ENCODE measurements at regions not wholly inside any gene's neighbourhood (a gene's known extent, or its start where the extent isn't known, plus 50 kb on each side); places are given as distances from the start of the nearest gene placed in this dataset.
"Not testable (repeated sequence)": the region's sequence is repeated elsewhere in the genome, so short reads cannot be mapped to it uniquely, and the experiment has no call there.

DNA sequence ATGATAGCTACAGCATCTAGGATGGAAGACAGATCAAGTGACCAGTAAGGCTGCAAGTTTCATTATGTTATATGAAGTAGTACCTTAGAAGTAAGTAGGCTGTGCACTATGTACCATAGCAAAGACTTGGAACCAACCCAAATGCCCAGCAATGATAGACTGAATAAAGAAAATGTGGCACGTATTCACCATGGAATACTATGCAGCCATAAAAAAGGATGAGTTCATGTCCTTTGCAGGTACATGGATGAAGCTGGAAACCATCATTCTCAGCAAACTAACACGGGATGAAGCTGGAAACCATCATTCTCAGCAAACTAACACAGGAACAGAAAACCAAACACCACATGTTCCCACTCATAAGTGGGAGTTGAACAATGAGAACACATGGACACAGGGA, 122.9 kb upstream of the DAP start:
- DNase-seq (ENCODE audit: low read depth); in situ Hi-C loops (cut with HindIII; ENCODE audit: low pct_unique_long_range_greater_than_20kb, low sequenced_read_pairs): not testable (repeated sequence)

DNA sequence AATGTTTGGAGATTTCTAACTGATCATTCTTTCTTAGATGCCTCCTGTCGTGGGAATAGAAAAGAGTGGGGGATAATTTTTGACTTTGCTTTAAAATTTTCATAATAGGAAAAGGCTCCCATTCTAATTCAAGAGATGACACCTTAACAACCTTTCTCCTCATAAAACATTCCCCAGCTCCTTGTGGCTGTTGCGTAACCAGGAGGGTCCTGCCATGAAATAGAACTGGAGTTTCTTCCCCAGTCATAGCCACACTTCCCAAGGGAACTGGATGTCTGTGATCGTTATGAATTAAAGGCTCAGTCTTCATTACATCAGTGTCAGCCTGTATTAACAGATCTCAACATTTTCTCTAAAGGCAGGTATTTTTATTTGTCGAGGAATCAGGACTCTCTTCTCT, 119.9 kb upstream of the DAP start:
- in situ Hi-C loops (cut with HindIII; ENCODE audit: low pct_unique_long_range_greater_than_20kb, low sequenced_read_pairs): no loop called here
- DNase-seq (ENCODE audit: low read depth): no peak

DNA sequence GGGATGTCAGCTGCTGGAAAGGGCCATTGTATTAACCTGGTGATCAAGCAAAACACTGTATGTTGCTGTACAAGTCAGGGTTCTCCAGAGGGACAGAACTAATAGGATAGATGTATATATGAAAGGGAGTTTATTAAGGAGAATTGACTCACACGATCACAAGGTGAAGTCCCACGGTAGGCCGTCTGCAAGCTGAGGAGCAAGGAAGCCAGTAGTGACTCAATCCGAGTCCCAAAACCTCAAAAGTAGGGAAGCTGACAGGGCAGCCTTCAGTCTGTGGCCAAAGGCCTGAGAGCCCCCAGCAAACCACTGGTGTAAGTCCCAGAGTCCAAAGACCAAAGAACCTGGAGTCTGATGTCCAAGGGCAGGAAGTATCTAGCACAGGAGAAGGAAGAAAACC, 116.0 kb upstream of the DAP start:
- DNase-seq (ENCODE audit: low read depth); in situ Hi-C loops (cut with HindIII; ENCODE audit: low pct_unique_long_range_greater_than_20kb, low sequenced_read_pairs): not testable (repeated sequence)

DNA sequence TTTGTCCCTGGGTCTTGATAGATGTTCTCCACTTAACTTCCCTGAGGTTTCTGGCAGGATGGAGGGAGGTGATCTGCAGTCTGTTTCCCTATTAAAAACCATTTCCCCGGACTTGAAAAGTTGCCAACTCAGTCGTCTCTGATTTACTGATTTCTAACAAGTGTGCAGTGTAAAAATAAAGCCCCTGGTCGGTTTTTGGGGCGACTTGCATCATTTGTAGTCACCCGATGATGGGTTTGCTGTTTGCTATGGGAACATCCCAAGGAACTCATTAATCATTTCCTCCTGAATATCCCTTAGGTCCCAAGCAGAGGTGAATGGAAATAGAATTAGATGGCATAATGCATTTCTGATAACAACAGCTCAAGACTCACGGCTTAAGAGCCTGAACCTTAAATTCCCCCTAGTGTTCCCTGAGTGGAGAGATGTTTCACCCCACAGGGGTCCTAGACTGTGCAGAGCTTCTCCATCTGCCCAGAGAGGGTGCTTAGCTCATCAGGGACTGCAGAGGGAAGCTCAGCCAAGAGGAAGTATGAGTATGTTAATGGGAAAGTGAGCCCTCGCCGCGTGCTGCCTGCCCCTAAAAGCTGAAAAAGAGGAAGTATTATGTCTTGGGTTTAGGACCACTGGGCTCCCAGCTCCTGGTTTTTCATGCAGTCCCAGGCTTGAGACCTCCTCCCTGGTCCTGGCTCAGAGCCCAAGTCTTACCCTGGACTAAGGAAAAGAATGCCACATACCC, 115.1 kb upstream of the DAP start:
- in situ Hi-C loops (cut with HindIII; ENCODE audit: low pct_unique_long_range_greater_than_20kb, low sequenced_read_pairs): no loop called here
- DNase-seq (ENCODE audit: low read depth): no peak

DNA sequence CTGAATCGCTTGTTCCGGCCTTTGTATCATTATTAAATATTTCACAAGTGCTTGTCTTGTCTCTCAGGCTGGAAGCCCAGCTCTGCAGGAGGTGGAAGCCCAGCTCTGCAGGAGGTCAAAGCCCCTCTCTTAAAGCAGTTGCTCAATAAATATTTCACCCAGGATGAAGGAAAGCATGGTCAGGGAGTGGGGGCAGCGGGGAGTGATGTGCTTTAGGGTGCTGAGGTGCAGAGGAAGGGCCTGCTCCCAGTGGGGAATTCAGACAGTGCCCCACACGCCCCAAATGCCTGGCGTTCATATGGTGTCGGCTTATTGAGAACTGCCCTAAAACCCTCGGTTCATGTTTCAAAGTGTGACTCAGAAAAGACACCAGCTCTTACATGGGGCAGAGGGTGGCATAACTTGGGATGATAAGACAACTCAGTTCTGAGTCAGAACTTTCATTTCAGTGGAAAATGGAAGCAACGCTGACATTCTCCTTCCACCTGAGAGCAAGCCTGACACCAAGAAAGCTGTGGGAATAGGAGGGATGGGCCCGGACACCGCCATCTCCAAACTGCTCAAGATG, 114.3 kb upstream of the DAP start:
- DNase-seq (ENCODE audit: low read depth): no peak
- in situ Hi-C loops (cut with HindIII; ENCODE audit: low pct_unique_long_range_greater_than_20kb, low sequenced_read_pairs): no loop called here

DNA sequence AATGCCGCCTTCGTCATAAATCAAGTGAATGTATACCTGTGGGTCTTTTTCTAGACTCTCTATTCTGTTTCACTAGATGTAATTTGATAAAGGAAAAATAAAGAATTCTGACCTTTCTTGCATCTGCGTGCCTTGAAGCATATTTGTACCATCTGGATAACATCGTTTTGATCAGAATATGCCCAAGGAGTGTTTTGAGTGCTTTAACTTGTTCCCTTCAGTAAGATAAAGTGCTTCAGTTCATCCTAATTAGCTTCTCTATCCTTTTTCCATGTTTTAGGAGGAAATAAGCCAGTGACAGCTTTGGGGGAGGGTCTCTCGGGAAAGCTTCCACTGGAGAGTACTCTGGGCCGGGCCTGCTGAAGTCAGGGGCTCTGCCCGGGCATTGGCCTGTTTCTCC, 113.5 kb upstream of the DAP start:
- no peak for DNase-seq (ENCODE audit: low read depth)
- in situ Hi-C loops (cut with HindIII; ENCODE audit: low pct_unique_long_range_greater_than_20kb, low sequenced_read_pairs): no loop called here

DNA sequence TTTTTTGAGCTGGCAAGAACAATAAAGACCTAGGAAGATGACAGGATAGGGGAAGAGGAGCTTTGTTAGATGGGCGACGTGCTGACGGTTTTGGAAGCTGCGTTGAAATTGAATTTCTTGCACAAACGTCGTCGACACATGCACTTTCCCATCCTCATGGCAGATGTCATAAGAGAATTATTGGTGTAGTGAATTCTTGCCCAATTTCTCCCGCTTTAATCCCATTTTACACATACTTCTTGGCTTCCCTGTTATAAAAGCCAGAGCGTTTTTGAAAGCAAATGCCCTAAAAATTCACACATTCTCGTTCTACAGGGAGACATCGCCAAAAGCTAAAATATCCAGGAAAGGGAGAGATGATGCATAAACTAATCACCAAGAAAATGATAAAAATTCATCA, 109.8 kb upstream of the DAP start:
- DNase-seq (ENCODE audit: low read depth): no peak
- in situ Hi-C loops (cut with HindIII; ENCODE audit: low pct_unique_long_range_greater_than_20kb, low sequenced_read_pairs): no loop called here

DNA sequence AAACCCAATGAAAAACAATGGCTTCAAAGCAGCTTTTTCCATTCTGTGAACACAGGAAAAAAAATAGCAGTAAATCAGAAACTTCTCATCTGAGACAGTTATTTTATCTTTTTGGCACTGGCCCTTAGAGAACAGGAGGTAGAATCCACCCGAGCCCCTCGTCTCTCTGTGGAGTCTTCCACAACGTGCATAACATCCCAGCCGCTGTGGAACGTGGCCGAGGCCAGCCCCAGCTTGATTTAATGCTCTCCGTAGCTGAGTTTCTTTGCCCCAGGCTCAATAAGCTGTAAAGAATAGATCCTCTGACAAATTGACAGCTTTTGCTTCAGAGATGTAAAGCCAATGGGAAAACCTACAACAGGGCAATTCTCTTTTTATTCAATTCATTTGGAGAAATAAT, 107.9 kb upstream of the DAP start:
- in situ Hi-C loops (cut with HindIII; ENCODE audit: low pct_unique_long_range_greater_than_20kb, low sequenced_read_pairs): no loop called here
- no peak for DNase-seq (ENCODE audit: low read depth)

DNA sequence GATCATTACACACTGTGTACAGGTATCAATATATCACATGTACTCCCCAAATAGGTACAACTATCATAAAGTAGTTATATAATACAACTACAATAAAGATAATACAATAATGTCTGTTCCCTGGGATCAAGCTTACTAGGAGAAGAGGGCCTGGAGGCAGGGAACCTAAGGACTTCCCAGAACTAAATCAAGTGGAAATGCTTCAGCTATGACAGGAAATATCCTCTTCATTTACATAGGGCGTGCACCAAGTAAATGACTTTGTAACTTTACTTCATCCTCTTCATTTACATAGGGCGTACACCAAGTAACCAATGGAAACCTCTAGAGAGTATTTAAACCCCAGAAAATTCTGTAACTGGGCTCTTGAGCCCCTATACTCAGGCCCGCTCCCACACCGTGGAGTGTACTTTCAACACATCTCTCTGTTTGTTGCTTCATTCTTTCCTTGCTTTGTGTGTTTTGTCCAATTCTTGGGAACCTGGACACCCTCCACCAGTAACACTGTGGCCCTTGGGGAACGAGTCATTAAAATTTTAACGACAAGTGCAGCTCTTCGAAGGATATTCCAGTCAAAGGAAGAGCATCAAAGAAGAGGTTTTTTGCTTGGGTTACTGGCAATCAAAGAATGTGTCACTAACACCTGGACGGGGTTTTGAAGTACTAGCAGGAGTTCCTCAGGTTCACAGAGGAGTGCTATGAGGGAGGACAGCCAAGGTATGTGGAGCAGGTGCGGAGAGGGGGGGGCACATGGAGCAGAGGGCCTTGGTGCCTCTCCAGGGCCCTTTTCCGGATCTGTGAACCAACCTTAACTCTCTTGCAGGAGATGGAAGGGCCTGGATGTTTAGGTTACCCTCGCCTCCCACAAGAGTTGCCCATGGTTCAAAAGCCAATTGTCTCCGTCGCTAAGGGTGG, 106.6 kb upstream of the DAP start:
- in situ Hi-C loops (cut with HindIII; ENCODE audit: low pct_unique_long_range_greater_than_20kb, low sequenced_read_pairs): no loop called here
- no peak for DNase-seq (ENCODE audit: low read depth)

DNA sequence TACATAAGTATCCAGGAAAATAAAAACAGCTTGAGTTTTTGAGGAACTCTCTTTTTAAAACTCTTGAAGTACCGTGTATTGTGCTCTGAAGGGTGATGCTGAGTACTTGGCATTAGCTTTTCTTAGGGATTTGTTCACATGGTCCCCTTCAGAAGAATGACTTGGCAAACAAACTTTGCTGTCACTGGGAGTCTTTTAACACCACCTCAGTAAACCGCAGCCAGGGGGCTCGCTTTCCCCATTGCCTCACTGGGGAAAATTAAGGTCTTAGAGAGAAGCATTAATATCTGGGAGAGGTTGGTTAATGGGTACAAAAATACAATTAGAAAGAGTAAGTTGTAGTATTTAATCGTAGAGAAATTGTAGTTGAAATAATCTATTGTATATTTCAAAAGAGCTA, 105.9 kb upstream of the DAP start:
- no peak for DNase-seq (ENCODE audit: low read depth)
- in situ Hi-C loops (cut with HindIII; ENCODE audit: low pct_unique_long_range_greater_than_20kb, low sequenced_read_pairs): no loop called here

DNA sequence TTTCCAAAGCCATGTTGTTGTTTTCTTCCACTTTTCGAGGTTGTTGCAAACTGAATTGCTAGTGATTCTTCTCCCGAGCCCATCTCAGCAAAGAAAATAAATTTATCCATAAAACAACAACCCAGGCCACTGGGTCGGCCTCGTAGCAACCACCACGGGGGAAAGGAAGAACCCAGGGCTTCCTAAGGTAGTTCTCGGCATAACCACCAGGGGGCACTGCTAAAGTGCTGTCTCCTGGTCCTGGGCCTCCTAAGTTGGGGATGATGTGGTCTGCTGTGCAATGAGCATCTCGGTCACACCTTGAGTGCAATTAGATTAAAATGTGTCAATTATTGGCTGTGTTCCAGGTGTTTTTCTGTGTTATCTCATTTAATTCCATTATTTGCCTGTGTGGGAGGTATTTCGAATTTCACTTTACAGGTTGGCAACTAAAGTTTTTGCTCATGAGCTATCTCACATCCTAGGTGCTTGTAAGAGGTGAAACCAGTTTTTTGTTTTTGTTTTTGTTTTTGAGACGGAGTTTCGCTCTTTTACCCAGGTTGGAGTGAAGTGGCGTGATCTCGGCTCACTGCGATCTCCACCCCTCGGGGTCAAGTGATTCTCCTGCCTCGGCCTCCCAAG, 102.8 kb upstream of the DAP start:
- peak; percentile 11 for DNase-seq (ENCODE audit: low read depth)
- in situ Hi-C loops (cut with HindIII; ENCODE audit: low pct_unique_long_range_greater_than_20kb, low sequenced_read_pairs): no loop called here

DNA sequence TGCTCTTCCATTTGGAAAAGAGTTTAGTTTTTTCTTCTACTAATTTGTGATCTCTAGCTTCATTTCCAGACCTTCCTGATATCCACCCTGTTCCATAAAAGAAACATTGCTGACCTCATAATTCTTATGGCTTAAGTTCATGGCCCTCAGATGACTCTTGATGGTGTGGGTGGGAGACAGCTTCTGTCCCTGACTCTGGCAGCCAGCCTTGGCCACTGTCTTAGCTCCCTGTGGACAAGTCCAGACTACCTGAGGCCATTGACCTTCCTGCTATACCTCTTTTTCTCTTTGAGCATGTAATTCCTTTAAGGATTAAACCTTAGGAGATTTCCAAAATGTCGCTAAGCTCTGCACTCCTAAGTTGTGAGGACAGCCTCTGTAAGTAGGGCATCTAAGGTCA, 101.1 kb upstream of the DAP start:
- in situ Hi-C loops (cut with HindIII; ENCODE audit: low pct_unique_long_range_greater_than_20kb, low sequenced_read_pairs): no loop called here
- no peak for DNase-seq (ENCODE audit: low read depth)

DNA sequence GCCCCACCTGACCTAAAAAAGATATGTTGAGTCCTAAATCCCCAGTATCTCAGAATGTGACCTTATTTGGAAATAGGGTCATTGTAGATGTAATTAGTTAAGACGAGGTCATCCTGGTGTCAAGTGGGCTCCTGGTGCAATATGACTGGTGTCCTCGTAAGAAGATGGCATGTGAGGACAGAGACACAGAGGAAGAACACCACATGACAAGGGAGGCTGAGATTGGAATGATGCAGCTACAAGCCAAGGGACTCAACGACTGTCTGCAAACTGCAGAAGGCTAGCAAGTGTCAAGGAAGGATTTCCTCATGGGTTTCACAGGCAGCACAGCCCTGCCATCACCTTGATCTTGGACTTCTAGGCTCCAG, 100.4 kb upstream of the DAP start:
- DNase-seq (ENCODE audit: low read depth): no peak
- in situ Hi-C loops (cut with HindIII; ENCODE audit: low pct_unique_long_range_greater_than_20kb, low sequenced_read_pairs): no loop called here

DNA sequence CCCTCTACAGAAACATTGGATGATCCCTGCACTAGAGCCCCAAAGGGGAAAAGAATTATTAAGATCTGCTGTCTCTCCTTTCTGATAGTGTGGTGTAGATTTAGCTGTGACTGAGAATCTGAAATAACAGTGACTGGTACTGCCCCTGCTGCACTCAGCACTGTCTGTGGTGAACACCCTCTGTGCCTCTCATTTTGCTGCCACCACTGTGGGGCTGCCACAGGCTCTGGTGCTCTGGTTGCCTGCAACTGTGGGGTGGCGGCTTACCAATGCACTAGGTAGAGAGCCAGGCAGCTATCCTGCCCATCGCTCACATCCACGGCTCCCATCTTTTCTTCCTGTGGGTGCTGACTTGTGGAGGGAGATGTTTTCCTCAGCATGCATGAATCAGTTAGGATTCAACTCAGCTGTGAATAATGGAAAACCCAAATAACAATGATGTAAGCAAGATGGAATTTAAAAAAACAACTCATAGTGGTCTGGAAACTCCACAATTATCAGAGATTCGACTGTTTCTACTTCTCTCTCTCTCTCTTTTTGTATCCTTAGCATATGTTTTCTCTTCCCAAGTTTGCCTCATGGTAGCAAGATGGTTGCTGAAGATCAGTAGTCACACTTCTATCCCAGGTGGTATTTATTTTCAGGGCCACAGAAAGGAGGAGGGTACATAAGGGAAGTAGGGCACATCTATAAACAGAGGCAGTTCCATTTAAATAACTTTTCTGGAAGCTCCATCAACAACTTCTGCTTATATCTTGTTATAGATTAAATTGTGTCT, 99.8 kb upstream of the DAP start:
- in situ Hi-C loops (cut with HindIII; ENCODE audit: low pct_unique_long_range_greater_than_20kb, low sequenced_read_pairs): no loop called here
- DNase-seq (ENCODE audit: low read depth): no peak

DNA sequence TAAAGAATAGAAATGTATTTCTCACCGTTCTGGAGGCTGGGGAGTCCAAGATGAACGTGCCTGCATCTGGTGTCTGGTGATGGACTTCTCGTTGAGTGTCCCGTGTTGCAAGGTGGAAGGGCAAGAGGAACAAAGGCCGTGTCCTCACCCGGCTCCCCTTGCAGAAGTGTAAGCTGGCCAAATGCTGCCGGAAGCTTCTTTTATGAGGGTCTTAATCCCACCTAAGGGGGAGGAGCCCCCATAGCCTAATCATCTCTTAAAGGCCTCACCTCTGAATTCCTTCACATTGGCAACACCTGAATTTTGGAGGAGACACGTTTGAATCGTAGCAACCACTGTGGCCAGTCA, 99.1 kb upstream of the DAP start:
- in situ Hi-C loops (cut with HindIII; ENCODE audit: low pct_unique_long_range_greater_than_20kb, low sequenced_read_pairs): no loop called here
- DNase-seq (ENCODE audit: low read depth): no peak

DNA sequence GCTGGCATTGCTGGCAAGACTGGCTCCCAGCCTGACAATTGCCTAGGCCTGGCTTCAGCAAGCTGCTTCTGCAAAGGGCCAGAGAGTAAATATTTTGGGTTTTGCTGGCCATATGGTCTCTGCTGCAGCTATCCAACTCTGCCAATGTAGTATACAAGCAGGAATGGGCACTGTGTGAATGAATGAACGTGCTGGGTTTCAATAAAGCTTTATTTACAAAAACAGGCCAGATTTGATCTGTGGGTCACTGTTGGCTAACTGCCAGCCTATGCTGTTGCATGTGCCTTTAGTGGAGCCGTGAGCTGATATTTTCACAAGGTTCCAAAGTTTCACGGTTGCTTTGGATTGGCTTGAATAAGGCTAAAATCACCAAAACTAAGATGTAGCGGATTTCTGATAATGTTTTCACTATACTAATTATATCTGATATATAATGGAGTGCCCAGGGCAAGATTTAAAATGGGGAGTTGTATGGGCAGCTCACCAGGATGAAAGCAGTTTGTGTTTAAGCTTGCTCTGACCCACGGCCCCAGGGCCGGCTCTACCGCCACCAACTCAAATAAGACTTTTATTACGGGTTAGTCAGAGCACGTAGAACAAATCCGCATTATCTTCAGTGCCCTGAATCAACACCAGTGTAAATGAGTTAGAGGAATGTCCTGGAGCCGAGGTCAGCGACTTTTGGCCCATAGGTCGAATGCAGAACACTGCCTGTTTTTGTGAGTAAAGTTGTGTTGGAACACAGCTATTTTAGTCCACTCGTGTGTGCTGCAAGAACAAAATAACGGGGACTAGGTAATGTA, 98.6 kb upstream of the DAP start:
- no peak for DNase-seq (ENCODE audit: low read depth)
- in situ Hi-C loops (cut with HindIII; ENCODE audit: low pct_unique_long_range_greater_than_20kb, low sequenced_read_pairs): no loop called here

DNA sequence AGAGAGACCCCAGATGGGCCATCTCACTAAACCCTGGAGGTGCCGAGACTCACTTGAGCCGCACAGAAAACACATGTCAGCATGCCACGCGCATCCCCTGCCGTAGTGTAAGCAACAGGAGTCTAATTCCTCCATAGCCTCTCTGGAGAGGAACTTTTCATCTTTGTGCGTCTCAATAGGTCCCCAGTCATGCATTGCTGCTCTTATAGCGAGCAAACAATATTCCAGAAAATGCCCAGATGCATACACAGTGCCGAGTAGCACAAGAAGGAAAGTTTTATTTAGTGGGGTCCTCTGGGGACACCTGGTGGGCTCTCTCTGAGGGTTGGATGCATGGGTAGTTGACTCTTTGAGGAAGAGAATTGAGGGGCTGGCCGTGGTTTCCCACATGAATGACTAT, 97.9 kb upstream of the DAP start:
- in situ Hi-C loops (cut with HindIII; ENCODE audit: low pct_unique_long_range_greater_than_20kb, low sequenced_read_pairs): no loop called here
- DNase-seq (ENCODE audit: low read depth): no peak

DNA sequence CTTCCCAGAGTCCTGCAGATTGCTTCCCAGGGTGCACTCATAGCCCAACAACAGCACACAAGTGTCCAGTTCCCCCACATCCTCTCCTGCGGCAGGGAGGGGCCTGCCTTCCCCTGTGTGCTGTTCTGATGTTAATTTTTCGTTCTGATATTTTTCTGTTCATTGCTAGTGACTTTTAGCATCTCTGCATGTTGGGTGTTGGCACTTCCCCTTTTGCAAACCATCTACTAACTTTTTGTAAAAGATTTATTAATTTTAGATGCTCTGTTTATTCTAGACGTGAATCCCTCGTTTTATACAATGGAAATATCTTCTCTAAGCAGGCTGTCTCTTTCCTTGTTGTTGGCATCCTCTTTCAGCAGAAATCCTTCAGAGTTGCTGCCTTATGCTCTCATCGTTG, 97.3 kb upstream of the DAP start:
- in situ Hi-C loops (cut with HindIII; ENCODE audit: low pct_unique_long_range_greater_than_20kb, low sequenced_read_pairs): no loop called here
- no peak for DNase-seq (ENCODE audit: low read depth)

Measured in Caki2 (cell line).